MM.1S (cell line): ENCODE measurements at regions not wholly inside any gene's neighbourhood (a gene's known extent, or its start where the extent isn't known, plus 50 kb on each side); places are given as distances from the start of the nearest gene placed in this dataset.
"Not testable (repeated sequence)": the region's sequence is repeated elsewhere in the genome, so short reads cannot be mapped to it uniquely, and the experiment has no call there.

Experiments
- CTCF ChIP-seq: fragments of 300-600 bp; sonication (generic); IDR thresholded peaks from 2 replicates; pipeline ENCODE4 v1.5.1; 2016; ENCODE audit warnings: antibody characterized with exemption, low read length, mixed read lengths
- EZH2 ChIP-seq: fragments of 300-600 bp; sonication (generic); optimal IDR thresholded peaks from 2 replicates; pipeline ENCODE3; 2017; ENCODE audit warnings: low read depth, mild to moderate bottlenecking, antibody characterized with exemption, low read length, mixed read lengths
- EZH2phosphoT487 ChIP-seq: fragments of 300-600 bp; sonication (generic); IDR thresholded peaks from 2 replicates; pipeline ENCODE4 v1.6.1; 2018; ENCODE audit warnings: antibody characterized with exemption, low read length

GRCh38 chr16:13352796-13353195 lies 451.4 kb downstream of the SHISA9 start:
- TF ChIP-seq EZH2phosphoT487, CTCF, EZH2: not testable (repeated sequence)
